H1 (cell line): ENCODE measurements at regions not wholly inside any gene's neighbourhood (a gene's known extent, or its start where the extent isn't known, plus 50 kb on each side); places are given as distances from the start of the nearest gene placed in this dataset.

Experiments used
- CTCF ChIA-PET: fragments of 300-600 bp; sonication (Branson Sonifier 250); formaldehyde crosslinking; loops from one replicate; lab custom pipeline; 2021; ENCODE audit not compliant: partially characterized antibody; lab: Charles Lee
- POLR2A ChIA-PET: fragments of 300-600 bp; sonication (Branson Sonifier 250); formaldehyde crosslinking; loops from one replicate; lab custom pipeline; 2021; ENCODE audit warnings: inconsistent platforms; ENCODE audit not compliant: partially characterized antibody; lab: Charles Lee
- DNase-seq, 2 experiments: peaks; one replicate each; pipeline versions ENCODE4 v3.0.0 to v3.0.0-alpha.2; 2010 to 2022; ENCODE audit warnings: low spot score in 2 of 2, low read depth in 1 of 2, mixed read lengths in 1 of 2
- FAIRE-seq: peaks from 2 replicates; lab custom pipeline; 2011; peaks lifted over from hg19 to GRCh38; lab: Jason Lieb, UNC
- H2AFZ ChIP-seq: 2 replicates; pipeline ENCODE4 v1.8.1; 2012; ENCODE audit warnings: low read length, inconsistent platforms
- H2AK5ac ChIP-seq: 2 replicates; pipeline ENCODE4 v1.6.1; 2013; ENCODE audit warnings: low read depth, low read length
- H2BK120ac ChIP-seq: replicated peaks from 2 replicates; pipeline ENCODE3; 2013; ENCODE audit warnings: low read depth, low read length, inconsistent platforms
- H2BK12ac ChIP-seq: 2 replicates; pipeline ENCODE4 v1.6.1; 2013; ENCODE audit warnings: low read depth, low read length
- H2BK15ac ChIP-seq: 2 replicates; pipeline ENCODE4 v1.6.1; 2013; ENCODE audit warnings: low read length
- H2BK20ac ChIP-seq: 2 replicates; pipeline ENCODE4 v1.6.1; 2013; ENCODE audit warnings: low read length
- H2BK5ac ChIP-seq: 2 replicates; pipeline ENCODE4 v1.6.1; 2013; ENCODE audit warnings: low read depth, low read length
- H3K14ac ChIP-seq: 2 replicates; pipeline ENCODE4 v1.6.1; 2013; ENCODE audit warnings: inconsistent platforms; ENCODE audit not compliant: insufficient read length
- H3K18ac ChIP-seq: 2 replicates; pipeline ENCODE4 v1.6.1; 2013; ENCODE audit warnings: low read length; ENCODE audit errors: extremely low read depth
- H3K23ac ChIP-seq: 2 replicates; pipeline ENCODE4 v1.6.1; 2013; ENCODE audit warnings: inconsistent platforms; ENCODE audit not compliant: insufficient read length
- H3K23me2 ChIP-seq: 2 replicates; pipeline ENCODE4 v1.6.1; 2013; ENCODE audit warnings: low read depth, low read length
- H3K27ac ChIP-seq: 2 replicates; pipeline ENCODE4 v1.6.1; 2011; ENCODE audit warnings: low read depth, low read length, inconsistent platforms
- H3K27me3 ChIP-seq, 4 experiments: replicated peaks in 1 of 4; 1 replicate in 1 of 4; 2 replicates in 3 of 4; pipeline versions ENCODE4 v1.6.1 to v1.8.1; 2011 to 2013; ENCODE audit warnings: low read length in 3 of 4, mild to moderate bottlenecking in 3 of 4, inconsistent platforms in 2 of 4, mixed read lengths in 2 of 4, moderate library complexity in 1 of 4; ENCODE audit not compliant: control insufficient read depth in 3 of 4, insufficient read depth in 3 of 4; ENCODE audit errors: extremely low read depth in 1 of 4
- H3K36me3 ChIP-seq, 4 experiments: 2 replicates each; pipeline versions ENCODE4 v1.6.1 to v1.8.1; 2011 to 2013; ENCODE audit warnings: mild to moderate bottlenecking in 4 of 4, low read length in 3 of 4, moderate library complexity in 2 of 4, control low read depth in 1 of 4, inconsistent platforms in 1 of 4; ENCODE audit not compliant: insufficient read depth in 4 of 4, control insufficient read depth in 2 of 4
- H3K4ac ChIP-seq: replicated peaks from 2 replicates; pipeline ENCODE3; 2013; ENCODE audit warnings: low read length, low read depth, mixed read lengths, inconsistent platforms; ENCODE audit not compliant: insufficient read length
- H3K4me1 ChIP-seq, 4 experiments: replicated peaks in 1 of 4; 1 replicate in 1 of 4; 2 replicates in 3 of 4; pipeline versions ENCODE4 v1.6.1 to v1.8.1; 2011 to 2013; ENCODE audit warnings: low read length in 3 of 4, inconsistent platforms in 2 of 4, mixed read lengths in 1 of 4; ENCODE audit not compliant: insufficient read depth in 4 of 4, control insufficient read depth in 3 of 4
- H3K4me2 ChIP-seq, 2 experiments: 2 replicates each; pipeline versions ENCODE4 v1.6.1 to v1.8.1; 2011 to 2013; ENCODE audit warnings: low read depth in 2 of 2, low read length in 2 of 2, control low read depth in 1 of 2, inconsistent platforms in 1 of 2, mild to moderate bottlenecking in 1 of 2; ENCODE audit not compliant: insufficient read depth in 1 of 2
- H3K4me3 ChIP-seq, 4 experiments: fragments of 200-600, 300-600 bp in 1 of 4; sonication (generic), shearing (Covaris generic), sonication (Bioruptor Twin) in 1 of 4; 2 replicates each; pipeline versions ENCODE4 v1.5.1 to v1.8.1; 2011 to 2016; ENCODE audit warnings: low read length in 4 of 4, low read depth in 3 of 4, control low read depth in 2 of 4, inconsistent platforms in 2 of 4, mild to moderate bottlenecking in 2 of 4, mixed read lengths in 1 of 4, moderate library complexity in 1 of 4; ENCODE audit not compliant: insufficient read depth in 2 of 4; ENCODE audit errors: extremely low read depth in 1 of 4
- H3K56ac ChIP-seq: replicated peaks from 2 replicates; pipeline ENCODE3; 2013; ENCODE audit warnings: low read depth, mild to moderate bottlenecking, mixed read lengths, low read length, inconsistent platforms; ENCODE audit not compliant: insufficient read length
- H3K79me1 ChIP-seq: 2 replicates; pipeline ENCODE4 v1.6.1; 2013; ENCODE audit warnings: low read depth, low read length, control low read depth
- H3K79me2 ChIP-seq, 2 experiments: 2 replicates each; pipeline versions ENCODE4 v1.6.1 to v1.8.1; 2012 to 2013; ENCODE audit warnings: low read length in 2 of 2, mild to moderate bottlenecking in 2 of 2, inconsistent platforms in 1 of 2; ENCODE audit not compliant: insufficient read depth in 2 of 2, control insufficient read depth in 1 of 2
- H3K9ac ChIP-seq, 4 experiments: replicated peaks in 1 of 4; 1 replicate in 1 of 4; 2 replicates in 3 of 4; pipeline versions ENCODE4 v1.6.1 to v1.8.1; 2011 to 2013; ENCODE audit warnings: low read depth in 3 of 4, low read length in 3 of 4, control low read depth in 2 of 4, mild to moderate bottlenecking in 2 of 4, moderate library complexity in 2 of 4, inconsistent platforms in 1 of 4; ENCODE audit errors: extremely low read depth in 1 of 4
- H3K9me3 ChIP-seq, 2 experiments: 2 replicates each; pipeline versions ENCODE4 v1.6.1 to v1.8.1; 2012 to 2013; ENCODE audit warnings: mild to moderate bottlenecking in 2 of 2, moderate library complexity in 2 of 2, control low read depth in 1 of 2, inconsistent platforms in 1 of 2, low read depth in 1 of 2, low read length in 1 of 2, mixed read lengths in 1 of 2; ENCODE audit not compliant: insufficient read depth in 2 of 2
- H4K20me1 ChIP-seq, 2 experiments: replicated peaks in 1 of 2; 2 replicates each; pipeline versions ENCODE3 to v1.8.1; 2011 to 2013; ENCODE audit warnings: inconsistent platforms in 2 of 2, low read length in 2 of 2, mild to moderate bottlenecking in 1 of 2; ENCODE audit not compliant: insufficient read depth in 2 of 2, control insufficient read depth in 1 of 2
- H4K5ac ChIP-seq: 2 replicates; pipeline ENCODE4 v1.6.1; 2013; ENCODE audit warnings: low read length, low read depth, mixed read lengths, inconsistent platforms; ENCODE audit not compliant: insufficient read length
- H4K8ac ChIP-seq: 2 replicates; pipeline ENCODE4 v1.8.0; 2013; ENCODE audit warnings: mild to moderate bottlenecking, moderate library complexity, low read length, inconsistent platforms; ENCODE audit not compliant: insufficient read depth; ENCODE audit errors: extremely low read depth
- H4K91ac ChIP-seq: replicated peaks from 2 replicates; pipeline ENCODE3; 2013; ENCODE audit warnings: low read length, mixed read lengths, inconsistent platforms; ENCODE audit not compliant: insufficient read length
- BCL11A ChIP-seq, 2 experiments: IDR thresholded peaks; one replicate each; pipeline ENCODE4 v1.6.1; 2011; ENCODE audit warnings: low read depth in 2 of 2, low read length in 2 of 2, mild to moderate bottlenecking in 2 of 2
- BRCA1 ChIP-seq: IDR thresholded peaks from 2 replicates; pipeline ENCODE4 v1.6.1; 2012; ENCODE audit warnings: low read depth, low read length, improper control_type of control experiment
- EGR1 ChIP-seq: IDR thresholded peaks from 2 replicates; pipeline ENCODE4 v1.6.1; 2011; ENCODE audit warnings: low read depth, low read length, borderline replicate concordance
- GTF2F1 ChIP-seq: IDR thresholded peaks from 2 replicates; pipeline ENCODE4 v1.6.1; 2012; ENCODE audit warnings: low read depth, low read length, improper control_type of control experiment, borderline replicate concordance
- JUND ChIP-seq: IDR thresholded peaks from 2 replicates; pipeline ENCODE4 v1.6.1; 2011; ENCODE audit warnings: mild to moderate bottlenecking, improper control_type of control experiment, low read length
- MAX ChIP-seq: IDR thresholded peaks from 2 replicates; pipeline ENCODE4 v1.6.1; 2012; ENCODE audit warnings: inconsistent platforms
- RBBP5 ChIP-seq: IDR thresholded peaks from 2 replicates; pipeline ENCODE4 v1.7.1; 2012; ENCODE audit warnings: low read depth, mild to moderate bottlenecking, inconsistent platforms, low read length, moderate library complexity, borderline replicate concordance
- SIRT6 ChIP-seq: IDR thresholded peaks from one replicate; pipeline ENCODE4 v1.7.1; 2012; ENCODE audit warnings: low read length, inconsistent platforms
- SP1 ChIP-seq: IDR thresholded peaks from 2 replicates; pipeline ENCODE4 v1.6.1; 2011; ENCODE audit warnings: low read depth, low read length
- TAF7 ChIP-seq: optimal IDR thresholded peaks from 2 replicates; pipeline ENCODE3; 2011; ENCODE audit warnings: low read depth, mild to moderate bottlenecking, inconsistent platforms, low read length, moderate library complexity, borderline replicate concordance
- WGBS, 2 experiments: shearing (Covaris generic) in 1 of 2; methylation state at CpG; one replicate each; pipeline versions ENCODE4 v1.1.6 to v1.1.7; 2013 to 2015; ENCODE audit warnings: low lambda C conversion rate in 2 of 2, mixed read lengths in 2 of 2, inconsistent platforms in 1 of 2, low coverage in 1 of 2, missing lambda C conversion rate in 1 of 2; ENCODE audit not compliant: insufficient replicate concordance in 2 of 2, insufficient coverage in 1 of 2, insufficient read length in 1 of 2; ENCODE audit errors: extremely low coverage in 1 of 2, missing lambda C conversion rate in 1 of 2; 5-methylcytosine and 5-hydroxymethylcytosine counted together

- CTCF ChIA-PET: interaction anchor here (0.6 to 0.9 kb wide), 2 partner anchors 15 to 1309 kb away, joined by 4 read pairs; no protein-coding TSS in a partner anchor
Observed at GRCh38 chrX:7545564-7545963, 297.4 kb upstream of the VCX start.

More at GRCh38 chrX:7545564-7545963, 297.4 kb upstream of the VCX start:
- H2AK5ac ChIP-seq: no peak overlapping the region
- no peaks in the 10 kb centered on the region for H3K79me2 ChIP-seq
- no peaks in the 10 kb centered on the region for H3K23me2 ChIP-seq
- H4K5ac ChIP-seq: no peak overlapping the region
- H3K9me3 ChIP-seq: no peaks in the 10 kb centered on the region; a peak in 1 of 4 replicates
- no peak overlapping the region for H3K4me2 ChIP-seq
- no peak overlapping the region for H3K4ac ChIP-seq
- no peak for DNase-seq
- H3K56ac ChIP-seq: no peak overlapping the region
- H3K27ac ChIP-seq: no peak overlapping the region
- POLR2A ChIA-PET: no interaction called here
- H4K8ac ChIP-seq: no peak overlapping the region
- no peak overlapping the region for H2AFZ ChIP-seq
- no peaks in the 10 kb centered on the region for H4K20me1 ChIP-seq
- no peak overlapping the region for H2BK5ac ChIP-seq
- no peak overlapping the region for H3K18ac ChIP-seq
- FAIRE-seq: no peak
- no peak overlapping the region for H2BK12ac ChIP-seq
- no peak overlapping the region for H3K23ac ChIP-seq
- no peaks in the 10 kb centered on the region for H3K4me1 ChIP-seq
- H3K36me3 ChIP-seq: no peaks in the 10 kb centered on the region
- H3K27me3 ChIP-seq: no peaks in the 10 kb centered on the region
- H3K4me3 ChIP-seq: no peak overlapping the region
- TF ChIP-seq TAF7 (no peak), RBBP5 (no peak), BRCA1 (no peak), JUND (no peak), GTF2F1 (no peak), BCL11A (IDR thresholded peaks at IDR 0.05; ENCODE audit: low read depth in 2 of 2, low read length in 2 of 2) (no peak), EGR1 (no peak), SIRT6 (no peak), MAX (no peak), SP1 (no peak)
- no peak overlapping the region for H3K14ac ChIP-seq
- no peak overlapping the region for H3K9ac ChIP-seq
- H2BK20ac ChIP-seq: no peak overlapping the region
- 100% methylated on average over 1 of the region's 1 CpG; no CpG with 5 or more reads in 1 of the 2 experiments for WGBS, 2 experiments
- no peak overlapping the region for H4K91ac ChIP-seq
- no peak overlapping the region for H2BK15ac ChIP-seq
- H2BK120ac ChIP-seq: no peak overlapping the region
- H3K79me1 ChIP-seq: no peaks in the 10 kb centered on the region
